Activated CD4-positive, alpha-beta T cell treated with anti-CD3 and anti-CD28 coated beads for 36 hours (primary cell): ENCODE measurements at regions not wholly inside any gene's neighbourhood (a gene's known extent, or its start where the extent isn't known, plus 50 kb on each side); places are given as distances from the start of the nearest gene placed in this dataset.

Source experiments
- ATAC-seq: fragments of 200-7000 bp; cut with Tn5 transposase; one replicate; pipeline ENCODE4 v1.10.0; 2021; ENCODE audit warnings: mild to moderate bottlenecking, moderate library complexity
- CTCF ChIA-PET: fragments of 350-600 bp; sonication (Branson Sonifier 250); formaldehyde crosslinking; loops from one replicate; lab custom pipeline; 2021; ENCODE audit warnings: antibody characterized with exemption; lab: Charles Lee
- POLR2A ChIA-PET: fragments of 350-600 bp; sonication (Branson Sonifier 250); formaldehyde crosslinking; loops from one replicate; lab custom pipeline; 2021; ENCODE audit warnings: antibody characterized with exemption, inconsistent platforms; lab: Charles Lee
- DNase-seq: peaks from one replicate; pipeline ENCODE4 v3.0.0-alpha.2; 2020
- H3K27ac Mint-ChIP-seq: one replicate; pipeline ENCODE4 v1.8.0; 2021; ENCODE audit warnings: mixed read lengths
- H3K27me3 Mint-ChIP-seq: one replicate; pipeline ENCODE4 v1.8.0; 2021; ENCODE audit warnings: mixed read lengths
- H3K36me3 Mint-ChIP-seq: one replicate; pipeline ENCODE4 v1.8.0; 2021; ENCODE audit warnings: low read depth, mixed read lengths
- H3K4me1 Mint-ChIP-seq: one replicate; pipeline ENCODE4 v1.8.0; 2021; ENCODE audit warnings: mixed read lengths
- H3K4me3 Mint-ChIP-seq: one replicate; pipeline ENCODE4 v1.8.0; 2021; ENCODE audit warnings: mild to moderate bottlenecking, moderate library complexity, mixed read lengths
- H3K9me3 Mint-ChIP-seq: one replicate; pipeline ENCODE4 v1.8.0; 2021; ENCODE audit warnings: low read depth, mixed read lengths
- intact Hi-C, 2 experiments: fragments of 100-400 bp; cut with DNase I in 1 of 2; cut with micrococcal nuclease in 1 of 2; formaldehyde crosslinking; loops; one replicate each; pipeline versions ENCODE4 v1.14.2 to v1.15.1; 2022 to 2024; cut with DNase I, micrococcal nuclease

GRCh38 chr4:10740251-10740650, 55.7 kb upstream of the CLNK start:
- Mint-ChIP-seq H3K4me1 (no peaks in the 10 kb centered on the region), H3K9me3 (no peaks in the 10 kb centered on the region), H3K27ac (no peak overlapping the region), H3K36me3 (no peaks in the 10 kb centered on the region), H3K4me3 (no peak overlapping the region), H3K27me3 (no peaks in the 10 kb centered on the region)
- ChIA-PET POLR2A (interaction anchor here (0.6 kb wide), 1 partner anchor 1081 kb away, joined by 4 read pairs; no protein-coding TSS in a partner anchor), CTCF (no interaction called here)
- intact Hi-C loops: no loop called here
- ATAC-seq: no peak
- no peak for DNase-seq

GRCh38 chr4:10738826-10739489, 54.4 kb upstream of the CLNK start:
- DNase-seq: no peak
- Mint-ChIP-seq H3K27me3 (no peaks in the 10 kb centered on the region), H3K9me3 (no peaks in the 10 kb centered on the region), H3K4me3 (no peak overlapping the region), H3K4me1 (peaks cover 5% of the 10 kb centered on the region), H3K36me3 (no peaks in the 10 kb centered on the region), H3K27ac (no peak overlapping the region)
- ChIA-PET CTCF (no interaction called here), POLR2A (no interaction called here)
- intact Hi-C loops: loop anchor here (10.0 kb wide), 2 partner anchors 154 to 746 kb away; no protein-coding TSS in a partner anchor
- ATAC-seq: no peak

- ATAC-seq: no peak
- Mint-ChIP-seq H3K36me3 (no peaks in the 10 kb centered on the region), H3K27ac (no peak overlapping the region), H3K9me3 (no peaks in the 10 kb centered on the region), H3K4me1 (peaks cover 17% of the 10 kb centered on the region), H3K4me3 (no peak overlapping the region), H3K27me3 (no peaks in the 10 kb centered on the region)
- CTCF ChIA-PET: no interaction called here
- POLR2A ChIA-PET: no interaction called here
- DNase-seq: no peak
- intact Hi-C loops: loop anchor here (10.0 kb wide), 2 partner anchors 153 to 747 kb away; no protein-coding TSS in a partner anchor
Observed at GRCh38 chr4:10737337-10737736, 52.8 kb upstream of the CLNK start.

- POLR2A ChIA-PET: no interaction called here
- CTCF ChIA-PET: no interaction called here
- Mint-ChIP-seq H3K27ac (no peak overlapping the region), H3K27me3 (no peaks in the 10 kb centered on the region), H3K4me3 (no peak overlapping the region), H3K36me3 (no peaks in the 10 kb centered on the region), H3K9me3 (no peaks in the 10 kb centered on the region), H3K4me1 (peaks cover 21% of the 10 kb centered on the region)
- ATAC-seq: no peak
- intact Hi-C loops: loop anchor here (10.0 kb wide), 2 partner anchors 152 to 748 kb away; no protein-coding TSS in a partner anchor
- no peak for DNase-seq
Observed at GRCh38 chr4:10736895-10737294, 52.3 kb upstream of the CLNK start.

- no peak overlapping the region for H3K4me3 Mint-ChIP-seq
- DNase-seq (no peak), ATAC-seq (no peak)
- POLR2A ChIA-PET: no interaction called here
- intact Hi-C loops: loop anchor here (10.0 kb wide), 2 partner anchors 151 to 749 kb away; no protein-coding TSS in a partner anchor
- peaks cover under 1% of the 10 kb centered on the region for H3K27me3 Mint-ChIP-seq
- H3K27ac Mint-ChIP-seq: no peak overlapping the region
- H3K9me3 Mint-ChIP-seq: no peaks in the 10 kb centered on the region
- CTCF ChIA-PET: interaction anchor here (0.7 kb wide), 1 partner anchor 191 kb away, joined by 3 read pairs; no protein-coding TSS in a partner anchor
- no peaks in the 10 kb centered on the region for H3K36me3 Mint-ChIP-seq
- peaks cover 27% of the 10 kb centered on the region for H3K4me1 Mint-ChIP-seq
Observed at GRCh38 chr4:10736266-10736665, 51.7 kb upstream of the CLNK start.

GRCh38 chr4:10734697-10735096, 50.1 kb upstream of the CLNK start:
- intact Hi-C loops: loop anchor here (5.0 to 10.0 kb wide), 4 partner anchors 62 to 750 kb away; partner anchors contain the start of gene ZNF518B (in 2 of the 2)
- Mint-ChIP-seq H3K27ac (no peak overlapping the region), H3K27me3 (peaks cover 2% of the 10 kb centered on the region), H3K36me3 (no peaks in the 10 kb centered on the region), H3K4me3 (no peak overlapping the region), H3K4me1 (peaks cover 39% of the 10 kb centered on the region), H3K9me3 (no peaks in the 10 kb centered on the region)
- DNase-seq (peak; percentile 32), ATAC-seq (no peak)
- CTCF ChIA-PET: no interaction called here
- POLR2A ChIA-PET: no interaction called here
